SK-N-SH treated with all-trans-retinoic acid at 6 μM for 48 hours (cell line): ENCODE measurements at regions not wholly inside any gene's neighbourhood (a gene's known extent, or its start where the extent isn't known, plus 50 kb on each side); places are given as distances from the start of the nearest gene placed in this dataset.
A peak's percentile ranks its signal among the peaks of the same experiment; 100 is the strongest.

Experiments used
- ATAC-seq: fragments of 200-7000 bp; cut with Tn5 transposase; 3 replicates; pipeline ENCODE4 v1.9.1; 2020; ENCODE audit warnings: mild to moderate bottlenecking, moderate library complexity
- BACH2 ChIP-seq: fragments of 250-450 bp; sonication (Bioruptor Pico); IDR thresholded peaks from 2 replicates; pipeline ENCODE4 v1.9.0; 2021; ENCODE audit warnings: mild to moderate bottlenecking, borderline replicate concordance
- ESRRG ChIP-seq: fragments of 250-450 bp; sonication (Bioruptor Pico); IDR thresholded peaks from 2 replicates; pipeline ENCODE4 v1.6.1; 2021; ENCODE audit warnings: mild to moderate bottlenecking
- GLIS3 ChIP-seq: fragments of 250-450 bp; sonication (Bioruptor Pico); IDR thresholded peaks from 2 replicates; pipeline ENCODE4 v1.5.0; 2020; ENCODE audit warnings: mild to moderate bottlenecking, moderate library complexity
- ISL1 ChIP-seq: fragments of 250-450 bp; sonication (Bioruptor Pico); IDR thresholded peaks from 2 replicates; pipeline ENCODE4 v2.1.2; 2022; ENCODE audit warnings: mild to moderate bottlenecking, moderate library complexity
- OSR1 ChIP-seq: fragments of 250-450 bp; sonication (Bioruptor Pico); IDR thresholded peaks from 2 replicates; pipeline ENCODE4 v1.8.0; 2022; ENCODE audit warnings: moderate library complexity, mild to moderate bottlenecking, inconsistent platforms
- PPARA ChIP-seq: fragments of 250-450 bp; sonication (Bioruptor Pico); IDR thresholded peaks from 2 replicates; pipeline ENCODE4 v1.5.0; 2020; ENCODE audit warnings: mild to moderate bottlenecking, borderline replicate concordance
- RARB ChIP-seq: fragments of 250-450 bp; sonication (Bioruptor Pico); IDR thresholded peaks from 2 replicates; pipeline ENCODE4 v1.8.0; 2021; ENCODE audit warnings: mild to moderate bottlenecking, moderate library complexity
- SNAI2 ChIP-seq: fragments of 250-450 bp; sonication (Bioruptor Pico); IDR thresholded peaks from 2 replicates; pipeline ENCODE4 v1.5.0; 2020; ENCODE audit warnings: mild to moderate bottlenecking, moderate library complexity
- TCF4 ChIP-seq: fragments of 250-450 bp; sonication (Bioruptor Pico); IDR thresholded peaks from 2 replicates; pipeline ENCODE4 v1.8.0; 2021; ENCODE audit warnings: mild to moderate bottlenecking, moderate library complexity, borderline replicate concordance
- TOX ChIP-seq: fragments of 250-450 bp; sonication (Bioruptor Pico); IDR thresholded peaks from 2 replicates; pipeline ENCODE4 v1.8.0; 2021; ENCODE audit warnings: mild to moderate bottlenecking, moderate library complexity, borderline replicate concordance
- ZC3H10 ChIP-seq: fragments of 250-450 bp; sonication (Bioruptor Pico); IDR thresholded peaks from 2 replicates; pipeline ENCODE4 v1.5.1; 2021; ENCODE audit warnings: mild to moderate bottlenecking, moderate library complexity
- ZNF565 ChIP-seq: fragments of 450-650 bp; formaldehyde crosslinking; conservative IDR thresholded peaks from 2 replicates; pipeline ENCODE4 v1.5.0; 2020; ENCODE audit warnings: low read depth, mild to moderate bottlenecking, moderate library complexity
- ZNF70 ChIP-seq: fragments of 450-650 bp; formaldehyde crosslinking; IDR thresholded peaks from 2 replicates; pipeline ENCODE4 v1.5.0; 2020; ENCODE audit warnings: mild to moderate bottlenecking, moderate library complexity
- ZNF8 ChIP-seq: fragments of 450-650 bp; formaldehyde crosslinking; IDR thresholded peaks from 2 replicates; pipeline ENCODE4 v1.5.0; 2020; ENCODE audit warnings: mild to moderate bottlenecking, moderate library complexity
- TF ChIP-seq, protein P1 (sequence below): fragments of 250-450 bp; sonication (Bioruptor Pico); IDR thresholded peaks from 2 replicates; pipeline ENCODE4 v1.5.0; 2020; ENCODE audit warnings: mild to moderate bottlenecking, moderate library complexity
- TF ChIP-seq, protein P2 (sequence below): fragments of 250-450 bp; sonication (Bioruptor Pico); IDR thresholded peaks from 2 replicates; pipeline ENCODE4 v1.8.0; 2021; ENCODE audit warnings: low read depth, mild to moderate bottlenecking, moderate library complexity, borderline replicate concordance
- TF ChIP-seq, protein P3 (sequence below): fragments of 250-450 bp; sonication (Bioruptor Pico); IDR thresholded peaks from 2 replicates; pipeline ENCODE4 v1.8.0; 2020; ENCODE audit warnings: mild to moderate bottlenecking, moderate library complexity, borderline replicate concordance
- TF ChIP-seq, protein P4 (sequence below): fragments of 250-450 bp; sonication (Bioruptor Pico); IDR thresholded peaks from 2 replicates; pipeline ENCODE4 v1.5.1; 2020; ENCODE audit warnings: low read depth, mild to moderate bottlenecking, moderate library complexity
- TF ChIP-seq, protein P5 (sequence below): fragments of 250-450 bp; sonication (Bioruptor Pico); IDR thresholded peaks from 2 replicates; pipeline ENCODE4 v1.5.1; 2021; ENCODE audit warnings: mild to moderate bottlenecking, moderate library complexity

DNA sequence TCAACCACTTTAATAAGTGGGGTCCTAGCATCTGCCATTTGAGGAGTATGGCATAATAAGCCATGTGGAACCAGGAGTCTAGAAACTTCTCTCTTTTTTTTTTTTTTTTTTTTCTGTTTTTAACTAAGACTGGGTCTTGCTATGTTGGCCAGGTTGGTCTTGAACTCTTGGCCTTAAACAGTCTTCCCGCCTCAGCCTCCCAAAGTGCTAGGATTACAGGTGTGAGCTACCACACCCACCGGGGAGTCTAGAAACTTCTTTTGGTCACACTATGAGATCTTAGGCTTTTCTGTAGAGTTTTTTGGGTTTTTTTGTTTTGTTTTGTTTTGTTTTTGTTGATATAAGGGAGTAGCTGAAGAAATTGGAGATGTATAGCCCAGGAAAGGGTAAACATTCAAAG, 52.9 kb downstream of the ZBTB38 start (continued):
- TF ChIP-seq, protein P1, sequence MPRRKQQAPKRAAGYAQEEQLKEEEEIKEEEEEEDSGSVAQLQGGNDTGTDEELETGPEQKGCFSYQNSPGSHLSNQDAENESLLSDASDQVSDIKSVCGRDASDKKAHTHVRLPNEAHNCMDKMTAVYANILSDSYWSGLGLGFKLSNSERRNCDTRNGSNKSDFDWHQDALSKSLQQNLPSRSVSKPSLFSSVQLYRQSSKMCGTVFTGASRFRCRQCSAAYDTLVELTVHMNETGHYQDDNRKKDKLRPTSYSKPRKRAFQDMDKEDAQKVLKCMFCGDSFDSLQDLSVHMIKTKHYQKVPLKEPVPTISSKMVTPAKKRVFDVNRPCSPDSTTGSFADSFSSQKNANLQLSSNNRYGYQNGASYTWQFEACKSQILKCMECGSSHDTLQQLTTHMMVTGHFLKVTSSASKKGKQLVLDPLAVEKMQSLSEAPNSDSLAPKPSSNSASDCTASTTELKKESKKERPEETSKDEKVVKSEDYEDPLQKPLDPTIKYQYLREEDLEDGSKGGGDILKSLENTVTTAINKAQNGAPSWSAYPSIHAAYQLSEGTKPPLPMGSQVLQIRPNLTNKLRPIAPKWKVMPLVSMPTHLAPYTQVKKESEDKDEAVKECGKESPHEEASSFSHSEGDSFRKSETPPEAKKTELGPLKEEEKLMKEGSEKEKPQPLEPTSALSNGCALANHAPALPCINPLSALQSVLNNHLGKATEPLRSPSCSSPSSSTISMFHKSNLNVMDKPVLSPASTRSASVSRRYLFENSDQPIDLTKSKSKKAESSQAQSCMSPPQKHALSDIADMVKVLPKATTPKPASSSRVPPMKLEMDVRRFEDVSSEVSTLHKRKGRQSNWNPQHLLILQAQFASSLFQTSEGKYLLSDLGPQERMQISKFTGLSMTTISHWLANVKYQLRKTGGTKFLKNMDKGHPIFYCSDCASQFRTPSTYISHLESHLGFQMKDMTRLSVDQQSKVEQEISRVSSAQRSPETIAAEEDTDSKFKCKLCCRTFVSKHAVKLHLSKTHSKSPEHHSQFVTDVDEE (CRISPR knock-in tag) = no peak
- no peak for TF ChIP-seq PPARA
- TF ChIP-seq TOX (CRISPR knock-in tag) = no peak
- TF ChIP-seq ZNF565 = no peak

DNA sequence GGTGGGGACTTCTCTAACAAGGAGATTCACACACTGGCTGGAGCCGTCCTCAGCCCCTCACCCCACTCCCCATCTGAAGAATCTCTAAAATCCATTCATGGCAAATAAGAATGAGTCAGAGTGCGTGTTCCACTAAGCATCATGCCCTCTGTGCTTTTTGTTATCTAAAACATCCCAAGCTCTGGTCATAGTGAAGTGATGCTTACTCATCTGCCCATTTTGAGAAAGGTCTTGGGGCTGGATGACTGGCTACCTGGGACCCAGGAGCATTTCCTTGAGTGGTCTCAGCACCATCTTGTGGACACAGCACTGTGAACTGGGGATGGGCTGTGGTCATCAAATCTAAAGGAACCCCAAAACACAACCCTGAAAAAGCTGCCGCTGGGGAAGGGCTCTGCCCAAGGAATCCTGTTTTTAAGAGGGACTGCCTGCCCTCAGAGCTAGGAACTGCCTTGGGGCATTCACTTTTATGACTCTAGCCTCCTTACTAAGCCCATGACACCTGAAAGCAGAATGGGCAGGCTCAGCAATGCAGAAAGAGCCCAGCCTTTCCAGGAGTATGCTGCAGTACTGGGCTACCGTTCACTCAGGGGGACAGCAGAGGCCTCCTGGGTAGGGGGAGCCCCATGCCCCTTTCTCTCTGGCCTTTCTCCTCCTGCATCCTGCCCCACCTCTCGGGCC, 53.5 kb downstream of the ZBTB38 start:
- peak; percentile 63 for ATAC-seq
- TF ChIP-seq ZC3H10 (CRISPR knock-in tag) (no peak), OSR1 (no peak), ZNF70 (CRISPR knock-in tag) (no peak)

DNA sequence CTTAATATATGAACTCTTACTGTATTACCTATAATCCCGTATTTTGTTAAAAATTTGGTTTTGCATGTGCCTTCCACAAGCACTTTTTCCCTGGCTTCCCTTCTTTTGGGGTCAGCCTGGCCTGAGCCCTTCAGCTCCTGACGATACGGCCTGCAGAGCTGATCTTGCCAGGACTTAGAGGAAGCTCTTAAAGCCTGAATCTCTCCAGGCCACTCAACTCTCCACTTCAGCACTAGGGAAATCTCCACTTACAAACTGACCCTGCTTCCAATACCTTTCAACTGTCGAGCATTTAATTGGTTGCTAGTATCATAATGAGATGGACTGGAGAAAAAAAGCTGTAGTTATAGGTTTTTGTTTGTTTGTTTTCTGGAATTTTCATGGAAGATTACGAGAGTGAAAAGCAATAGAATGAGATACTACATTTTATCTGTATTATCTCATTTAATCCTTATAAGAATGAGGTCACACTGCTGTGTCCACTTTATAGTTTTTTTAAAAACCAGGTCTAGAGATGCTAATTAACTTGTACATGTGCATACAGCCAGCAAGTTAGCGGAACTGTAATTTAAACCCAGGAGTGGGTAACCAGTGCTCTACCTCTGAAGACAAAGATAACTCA, 54.8 kb downstream of the ZBTB38 start:
- TF ChIP-seq OSR1 = no peak
- no peak for TF ChIP-seq BACH2 (CRISPR knock-in tag)
- TF ChIP-seq, protein P2, sequence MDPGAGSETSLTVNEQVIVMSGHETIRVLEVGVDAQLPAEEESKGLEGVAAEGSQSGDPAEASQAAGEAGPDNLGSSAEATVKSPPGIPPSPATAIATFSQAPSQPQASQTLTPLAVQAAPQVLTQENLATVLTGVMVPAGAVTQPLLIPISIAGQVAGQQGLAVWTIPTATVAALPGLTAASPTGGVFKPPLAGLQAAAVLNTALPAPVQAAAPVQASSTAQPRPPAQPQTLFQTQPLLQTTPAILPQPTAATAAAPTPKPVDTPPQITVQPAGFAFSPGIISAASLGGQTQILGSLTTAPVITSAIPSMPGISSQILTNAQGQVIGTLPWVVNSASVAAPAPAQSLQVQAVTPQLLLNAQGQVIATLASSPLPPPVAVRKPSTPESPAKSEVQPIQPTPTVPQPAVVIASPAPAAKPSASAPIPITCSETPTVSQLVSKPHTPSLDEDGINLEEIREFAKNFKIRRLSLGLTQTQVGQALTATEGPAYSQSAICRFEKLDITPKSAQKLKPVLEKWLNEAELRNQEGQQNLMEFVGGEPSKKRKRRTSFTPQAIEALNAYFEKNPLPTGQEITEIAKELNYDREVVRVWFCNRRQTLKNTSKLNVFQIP (CRISPR knock-in tag) = no peak
- TF ChIP-seq ZNF565 = no peak
- TF ChIP-seq, protein P3, sequence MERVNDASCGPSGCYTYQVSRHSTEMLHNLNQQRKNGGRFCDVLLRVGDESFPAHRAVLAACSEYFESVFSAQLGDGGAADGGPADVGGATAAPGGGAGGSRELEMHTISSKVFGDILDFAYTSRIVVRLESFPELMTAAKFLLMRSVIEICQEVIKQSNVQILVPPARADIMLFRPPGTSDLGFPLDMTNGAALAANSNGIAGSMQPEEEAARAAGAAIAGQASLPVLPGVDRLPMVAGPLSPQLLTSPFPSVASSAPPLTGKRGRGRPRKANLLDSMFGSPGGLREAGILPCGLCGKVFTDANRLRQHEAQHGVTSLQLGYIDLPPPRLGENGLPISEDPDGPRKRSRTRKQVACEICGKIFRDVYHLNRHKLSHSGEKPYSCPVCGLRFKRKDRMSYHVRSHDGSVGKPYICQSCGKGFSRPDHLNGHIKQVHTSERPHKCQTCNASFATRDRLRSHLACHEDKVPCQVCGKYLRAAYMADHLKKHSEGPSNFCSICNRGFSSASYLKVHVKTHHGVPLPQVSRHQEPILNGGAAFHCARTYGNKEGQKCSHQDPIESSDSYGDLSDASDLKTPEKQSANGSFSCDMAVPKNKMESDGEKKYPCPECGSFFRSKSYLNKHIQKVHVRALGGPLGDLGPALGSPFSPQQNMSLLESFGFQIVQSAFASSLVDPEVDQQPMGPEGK (CRISPR knock-in tag) = no peak
- no peak for TF ChIP-seq PPARA
- TF ChIP-seq, protein P4, sequence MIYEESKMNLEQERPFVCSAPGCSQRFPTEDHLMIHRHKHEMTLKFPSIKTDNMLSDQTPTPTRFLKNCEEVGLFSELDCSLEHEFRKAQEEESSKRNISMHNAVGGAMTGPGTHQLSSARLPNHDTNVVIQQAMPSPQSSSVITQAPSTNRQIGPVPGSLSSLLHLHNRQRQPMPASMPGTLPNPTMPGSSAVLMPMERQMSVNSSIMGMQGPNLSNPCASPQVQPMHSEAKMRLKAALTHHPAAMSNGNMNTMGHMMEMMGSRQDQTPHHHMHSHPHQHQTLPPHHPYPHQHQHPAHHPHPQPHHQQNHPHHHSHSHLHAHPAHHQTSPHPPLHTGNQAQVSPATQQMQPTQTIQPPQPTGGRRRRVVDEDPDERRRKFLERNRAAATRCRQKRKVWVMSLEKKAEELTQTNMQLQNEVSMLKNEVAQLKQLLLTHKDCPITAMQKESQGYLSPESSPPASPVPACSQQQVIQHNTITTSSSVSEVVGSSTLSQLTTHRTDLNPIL (CRISPR knock-in tag) = no peak
- TF ChIP-seq ZC3H10 (CRISPR knock-in tag) = no peak
- no peak for TF ChIP-seq ESRRG (CRISPR knock-in tag)
- TF ChIP-seq TOX (CRISPR knock-in tag) = no peak
- TF ChIP-seq SNAI2 (CRISPR knock-in tag) = no peak
- TF ChIP-seq, protein P5, sequence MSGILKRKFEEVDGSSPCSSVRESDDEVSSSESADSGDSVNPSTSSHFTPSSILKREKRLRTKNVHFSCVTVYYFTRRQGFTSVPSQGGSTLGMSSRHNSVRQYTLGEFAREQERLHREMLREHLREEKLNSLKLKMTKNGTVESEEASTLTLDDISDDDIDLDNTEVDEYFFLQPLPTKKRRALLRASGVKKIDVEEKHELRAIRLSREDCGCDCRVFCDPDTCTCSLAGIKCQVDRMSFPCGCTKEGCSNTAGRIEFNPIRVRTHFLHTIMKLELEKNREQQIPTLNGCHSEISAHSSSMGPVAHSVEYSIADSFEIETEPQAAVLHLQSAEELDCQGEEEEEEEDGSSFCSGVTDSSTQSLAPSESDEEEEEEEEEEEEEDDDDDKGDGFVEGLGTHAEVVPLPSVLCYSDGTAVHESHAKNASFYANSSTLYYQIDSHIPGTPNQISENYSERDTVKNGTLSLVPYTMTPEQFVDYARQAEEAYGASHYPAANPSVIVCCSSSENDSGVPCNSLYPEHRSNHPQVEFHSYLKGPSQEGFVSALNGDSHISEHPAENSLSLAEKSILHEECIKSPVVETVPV (CRISPR knock-in tag) = no peak
- no peak for TF ChIP-seq ZNF8 (CRISPR knock-in tag)
- no peak for TF ChIP-seq GLIS3 (CRISPR knock-in tag)
- TF ChIP-seq RARB (CRISPR knock-in tag) = no peak
- TF ChIP-seq TCF4 = no peak
- TF ChIP-seq ZNF70 (CRISPR knock-in tag) = no peak
- no peak for TF ChIP-seq ISL1 (CRISPR knock-in tag)
- no peak for ATAC-seq
